Panc1 (cell line): ENCODE measurements at regions not wholly inside any gene's neighbourhood (a gene's known extent, or its start where the extent isn't known, plus 50 kb on each side); places are given as distances from the start of the nearest gene placed in this dataset.

ENCODE experiments used
- CTCF ChIP-seq: fragments of 450-650 bp; IDR thresholded peaks from 2 replicates; pipeline ENCODE4 v1.5.1; 2017; ENCODE audit warnings: mild to moderate bottlenecking
- POLR2AphosphoS5 ChIP-seq: IDR thresholded peaks from 2 replicates; pipeline ENCODE4 v1.6.1; 2012; ENCODE audit warnings: mild to moderate bottlenecking, low read depth, low read length, moderate library complexity
- REST ChIP-seq, 2 experiments: IDR thresholded peaks; 2 replicates each; pipeline ENCODE4 v1.6.1; 2011 to 2012; ENCODE audit warnings: low read depth in 2 of 2, control low read depth in 1 of 2, low read length in 1 of 2, mild to moderate bottlenecking in 1 of 2, moderate library complexity in 1 of 2; ENCODE audit not compliant: insufficient read depth in 1 of 2
- SIN3A ChIP-seq: IDR thresholded peaks from 2 replicates; pipeline ENCODE4 v1.6.1; 2012; ENCODE audit warnings: low read depth, mild to moderate bottlenecking, low read length, moderate library complexity, borderline replicate concordance; ENCODE audit not compliant: insufficient read depth
- TCF7L2 ChIP-seq: IDR thresholded peaks from 2 replicates; pipeline ENCODE4 v1.6.1; 2011; ENCODE audit warnings: mild to moderate bottlenecking, low read depth, low read length, inconsistent platforms

DNA sequence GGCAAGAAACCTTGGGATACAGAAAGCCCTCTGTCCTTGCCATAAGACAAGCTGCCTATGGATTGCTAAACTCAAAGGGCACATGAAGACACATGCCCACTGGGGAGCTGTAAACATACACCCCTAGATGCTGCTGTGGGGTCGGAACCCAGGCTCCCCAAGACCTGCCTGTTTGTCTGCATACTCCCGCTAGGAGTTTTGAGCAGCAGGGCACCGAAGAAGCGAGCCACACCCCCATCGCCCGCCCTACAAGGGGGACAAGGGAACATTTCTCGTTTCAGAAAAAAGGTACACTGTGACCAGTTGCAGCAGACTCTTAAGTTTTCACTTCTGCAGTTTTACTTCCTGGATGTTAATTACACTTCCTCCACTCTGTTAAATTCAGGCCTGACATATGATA lies 680.2 kb upstream of the GHITM start:
- TF ChIP-seq CTCF (no peak), REST (IDR thresholded peaks at IDR 0.05; ENCODE audit: insufficient read depth in 1 of 2, low read depth in 2 of 2, low read length in 1 of 2) (no peak), POLR2AphosphoS5 (no peak), SIN3A (no peak), TCF7L2 (no peak)
